GM12878 (cell line): ENCODE measurements at regions not wholly inside any gene's neighbourhood (a gene's known extent, or its start where the extent isn't known, plus 50 kb on each side); places are given as distances from the start of the nearest gene placed in this dataset.

ENCODE experiments used
- ATAC-seq: fragments of 200-7000 bp; cut with Tn5 transposase; 3 replicates; pipeline ENCODE4 v1.9.1; 2020; ENCODE audit warnings: mild to moderate bottlenecking, moderate library complexity
- BruUV-seq: library from RNA; stranded (reverse); fragments of 400-500 nt; replicated peaks from 2 replicates; lab custom pipeline; 2021; lab: Mats Ljungman, UMichigan
- CTCF ChIA-PET: fragments of 300-600 bp; sonication (Branson Sonifier 250); formaldehyde crosslinking; extraction: SDS; loops from one replicate; lab custom pipeline; 2021; ENCODE audit warnings: inconsistent platforms; lab: Yijun Ruan, JAX
- POLR2A ChIA-PET: fragments of 350-600 bp; formaldehyde crosslinking; extraction: SDS; loops from one replicate; lab custom pipeline; 2021; ENCODE audit warnings: inconsistent platforms; lab: Charles Lee
- RAD21 ChIA-PET: fragments of 300-600 bp; sonication (Branson Sonifier 250); formaldehyde crosslinking; loops from one replicate; lab custom pipeline; 2023; ENCODE audit warnings: antibody characterized with exemption; ENCODE audit not compliant: unreplicated experiment; lab: Charles Lee
- SMC1A ChIA-PET: fragments of 300-600 bp; sonication (Branson Sonifier 250); formaldehyde crosslinking; loops from one replicate; lab custom pipeline; 2023; ENCODE audit not compliant: unreplicated experiment, uncharacterized antibody; lab: Charles Lee
- DNase-seq: peaks from one replicate; pipeline ENCODE4 v3.0.0-alpha.2; 2011; ENCODE audit warnings: low read depth, low spot score
- FAIRE-seq: peaks from 3 replicates; lab custom pipeline; 2011; peaks lifted over from hg19 to GRCh38; lab: Jason Lieb, UNC
- H2AFZ ChIP-seq: 2 replicates; pipeline ENCODE4 v1.6.0; 2011; ENCODE audit warnings: low read depth, low read length, control low read depth; ENCODE audit not compliant: control insufficient read depth
- H3K27ac ChIP-seq: 2 replicates; pipeline ENCODE4 v1.5.1; 2011; ENCODE audit warnings: control low read depth; ENCODE audit not compliant: control insufficient read depth, insufficient read depth
- H3K27me3 ChIP-seq, 2 experiments: replicated peaks in 1 of 2; 2 replicates each; pipeline versions ENCODE4 v1.6.0 to v1.6.1; 2011; ENCODE audit warnings: low read length in 1 of 2; ENCODE audit not compliant: control insufficient read depth in 2 of 2, insufficient read depth in 2 of 2
- H3K36me3 ChIP-seq, 2 experiments: 2 replicates each; pipeline ENCODE4 v1.5.1; 2011; ENCODE audit warnings: low read length in 1 of 2; ENCODE audit not compliant: control insufficient read depth in 2 of 2, insufficient read depth in 2 of 2
- H3K4me1 ChIP-seq: 2 replicates; pipeline ENCODE4 v1.6.1; 2011; ENCODE audit warnings: mild to moderate bottlenecking, low read length, moderate library complexity, mixed read lengths; ENCODE audit not compliant: control insufficient read depth, insufficient read depth
- H3K4me2 ChIP-seq: 2 replicates; pipeline ENCODE4 v1.6.0; 2011; ENCODE audit warnings: control low read depth; ENCODE audit not compliant: control insufficient read depth, insufficient read depth
- H3K4me3 ChIP-seq: fragments of 200-600 bp; sonication (generic); 2 replicates; pipeline ENCODE4 v1.5.1; 2016
- H3K79me2 ChIP-seq: 2 replicates; pipeline ENCODE4 v1.6.0; 2011; ENCODE audit warnings: low read length; ENCODE audit not compliant: control insufficient read depth, insufficient read depth
- H3K9ac ChIP-seq: 2 replicates; pipeline ENCODE4 v1.8.0; 2011; ENCODE audit warnings: low read length, control low read depth, mixed read lengths; ENCODE audit not compliant: control insufficient read depth, insufficient read depth
- H3K9me3 ChIP-seq: replicated peaks from 3 replicates; pipeline ENCODE4 v1.5.1; 2011; ENCODE audit warnings: mild to moderate bottlenecking, low read length; ENCODE audit not compliant: control insufficient read depth, insufficient read depth
- H4K20me1 ChIP-seq: 2 replicates; pipeline ENCODE4 v1.6.0; 2011; ENCODE audit not compliant: control insufficient read depth, insufficient read depth
- BCLAF1 ChIP-seq: fragments of 450-650 bp; IDR thresholded peaks from 2 replicates; pipeline ENCODE4 v1.6.1; 2017; ENCODE audit warnings: antibody characterized with exemption, mild to moderate bottlenecking, moderate library complexity
- BHLHE40 ChIP-seq, 2 experiments: fragments of 450-650 bp in 1 of 2; IDR thresholded peaks; 2 replicates each; pipeline ENCODE4 v1.6.1; 2011 to 2017; ENCODE audit warnings: low read depth in 2 of 2, borderline replicate concordance in 1 of 2, improper control_type of control experiment in 1 of 2, low read length in 1 of 2, mild to moderate bottlenecking in 1 of 2
- CBX3 ChIP-seq: fragments of 200-600 bp; sonication (generic); IDR thresholded peaks from 2 replicates; pipeline ENCODE4 v1.6.1; 2016; ENCODE audit warnings: low read depth, borderline replicate concordance
- CEBPZ ChIP-seq: fragments of 150-350 bp; IDR thresholded peaks from 2 replicates; pipeline ENCODE4 v1.6.1; 2016; ENCODE audit warnings: low read depth, low read length
- CHD4 ChIP-seq: fragments of 200-600 bp; sonication (generic); IDR thresholded peaks from 2 replicates; pipeline ENCODE4 v1.6.1; 2016; ENCODE audit warnings: mild to moderate bottlenecking
- HDGF ChIP-seq: fragments of 450-650 bp; IDR thresholded peaks from 2 replicates; pipeline ENCODE4 v1.6.1; 2016; ENCODE audit warnings: antibody characterized with exemption
- JUNB ChIP-seq: IDR thresholded peaks from 2 replicates; pipeline ENCODE4 v1.6.1; 2016; ENCODE audit warnings: antibody characterized with exemption, mild to moderate bottlenecking
- MYC ChIP-seq: IDR thresholded peaks from 2 replicates; pipeline ENCODE4 v1.6.1; 2011; ENCODE audit warnings: mild to moderate bottlenecking, low read length, moderate library complexity, inconsistent platforms; ENCODE audit not compliant: insufficient read depth, insufficient replicate concordance, insufficient read length, severe bottlenecking
- NFYA ChIP-seq: IDR thresholded peaks from 2 replicates; pipeline ENCODE4 v1.6.1; 2011; ENCODE audit warnings: low read depth, mild to moderate bottlenecking, low read length, improper control_type of control experiment, borderline replicate concordance
- PBX3 ChIP-seq: IDR thresholded peaks from 2 replicates; pipeline ENCODE4 v1.6.1; 2011; ENCODE audit warnings: mild to moderate bottlenecking, low read depth, low read length, moderate library complexity; ENCODE audit not compliant: insufficient replicate concordance
- RELA ChIP-seq: fragments of 450-650 bp; IDR thresholded peaks from 2 replicates; pipeline ENCODE4 v1.8.0; 2014; ENCODE audit warnings: borderline replicate concordance; ENCODE audit not compliant: partially characterized antibody
- SIN3A ChIP-seq: IDR thresholded peaks from 2 replicates; pipeline ENCODE4 v1.6.1; 2012; ENCODE audit warnings: low read depth, low read length, improper control_type of control experiment
- SMARCA5 ChIP-seq: fragments of 450-650 bp; IDR thresholded peaks from 2 replicates; pipeline ENCODE4 v1.6.1; 2017; ENCODE audit warnings: mild to moderate bottlenecking
- SREBF1 ChIP-seq: IDR thresholded peaks from 2 replicates; pipeline ENCODE4 v1.6.1; 2012; ENCODE audit warnings: mild to moderate bottlenecking, low read length
- SREBF2 ChIP-seq: IDR thresholded peaks from 2 replicates; pipeline ENCODE4 v1.6.1; 2012; ENCODE audit warnings: mild to moderate bottlenecking, low read length
- USF1 ChIP-seq: IDR thresholded peaks from 2 replicates; pipeline ENCODE4 v1.6.1; 2011; ENCODE audit warnings: borderline replicate concordance, low read depth, mild to moderate bottlenecking, moderate library complexity, mixed read lengths, low read length; ENCODE audit not compliant: insufficient read depth; ENCODE audit errors: extremely low read length
- WGBS: methylation state at CpG from one replicate; pipeline ENCODE4 v1.1.6; 2016; ENCODE audit warnings: low lambda C conversion rate; ENCODE audit not compliant: insufficient replicate concordance, insufficient coverage; ENCODE audit errors: missing lambda C conversion rate; 5-methylcytosine and 5-hydroxymethylcytosine counted together
- in situ Hi-C: fragments of 300-500 bp; cut with MboI; formaldehyde crosslinking; loops from 9 replicates; pipeline ENCODE4 v1.14.3; 2018; ENCODE audit warnings: mixed read lengths
- intact Hi-C: fragments of 100-400 bp; cut with micrococcal nuclease; formaldehyde crosslinking; loops from one replicate; pipeline ENCODE4 v1.14.2; 2022; ENCODE audit not compliant: unreplicated experiment

- TF ChIP-seq BCLAF1, result no peak
- TF ChIP-seq HDGF, result no peak
- no peak for TF ChIP-seq CBX3
- TF ChIP-seq, all 136 proteins: peak for 0
Measured at GRCh38 chr5:18069790-18070189, 435.5 kb downstream of the TAF11L14 start (continued).

GRCh38 chr5:18072600-18072999 is 438.3 kb downstream of the TAF11L14 start:
- RAD21 ChIA-PET, result no interaction called here
- H3K4me3 ChIP-seq, result no peak overlapping the region
- intact Hi-C loops, result no loop called here
- CTCF ChIA-PET, result no interaction called here
- no peak for FAIRE-seq
- no peak for DNase-seq
- H3K4me2 ChIP-seq, result no peak overlapping the region
- no peaks in the 10 kb centered on the region for H3K9me3 ChIP-seq
- no peaks in the 10 kb centered on the region for H3K79me2 ChIP-seq
- no peaks in the 10 kb centered on the region for H3K4me1 ChIP-seq
- in situ Hi-C loops, result no loop called here
- H3K27me3 ChIP-seq, result no peaks in the 10 kb centered on the region
- POLR2A ChIA-PET, result no interaction called here
- SMC1A ChIA-PET, result interaction anchor here (1.0 kb wide), 1 partner anchor 12 kb away, joined by 4 read pairs; no protein-coding TSS in a partner anchor
- no TSS peak for BruUV-seq
- no peaks in the 10 kb centered on the region for H3K36me3 ChIP-seq
- WGBS, result 3% methylated on average over 2 of the region's 2 CpGs
- H3K27ac ChIP-seq, result no peak overlapping the region
- no peak overlapping the region for H2AFZ ChIP-seq
- H4K20me1 ChIP-seq, result no peaks in the 10 kb centered on the region
- H3K9ac ChIP-seq, result no peak overlapping the region
- no peak for ATAC-seq
- TF ChIP-seq PBX3 (no peak), SREBF2 (no peak), RELA (no peak), SREBF1 (no peak), CEBPZ (no peak), MYC (no peak), CHD4 (no peak), SMARCA5 (no peak), NFYA (no peak), USF1 (no peak), BHLHE40 (IDR thresholded peaks at IDR 0.05; ENCODE audit: borderline replicate concordance in 1 of 2, low read depth in 2 of 2, low read length in 1 of 2) (no peak), JUNB (no peak), SIN3A (no peak)
